Astrocyte of the cerebellum (primary cell): ENCODE measurements at regions not wholly inside any gene's neighbourhood (a gene's known extent, or its start where the extent isn't known, plus 50 kb on each side); places are given as distances from the start of the nearest gene placed in this dataset.
"Not testable (repeated sequence)": the region's sequence is repeated elsewhere in the genome, so short reads cannot be mapped to it uniquely, and the experiment has no call there.

Experiments used
- DNase-seq: peaks from one replicate; pipeline ENCODE4 v3.0.0-alpha.2; 2011; ENCODE audit warnings: low read depth
- H3K4me3 ChIP-seq: 2 replicates; pipeline ENCODE4 v1.5.1; 2011; ENCODE audit warnings: mild to moderate bottlenecking, low read depth, low read length, moderate library complexity
- in situ Hi-C: cut with HindIII; loops from 2 replicates; pipeline ENCODE4 v1.10.0; 2017; ENCODE audit warnings: low sequenced_read_pairs
- TF ChIP-seq, protein P1 (sequence below): IDR thresholded peaks from 2 replicates; pipeline ENCODE4 v1.5.1; 2012; ENCODE audit warnings: low read length, low read depth, moderate library complexity, mild to moderate bottlenecking; ENCODE audit errors: missing control alignments

DNA sequence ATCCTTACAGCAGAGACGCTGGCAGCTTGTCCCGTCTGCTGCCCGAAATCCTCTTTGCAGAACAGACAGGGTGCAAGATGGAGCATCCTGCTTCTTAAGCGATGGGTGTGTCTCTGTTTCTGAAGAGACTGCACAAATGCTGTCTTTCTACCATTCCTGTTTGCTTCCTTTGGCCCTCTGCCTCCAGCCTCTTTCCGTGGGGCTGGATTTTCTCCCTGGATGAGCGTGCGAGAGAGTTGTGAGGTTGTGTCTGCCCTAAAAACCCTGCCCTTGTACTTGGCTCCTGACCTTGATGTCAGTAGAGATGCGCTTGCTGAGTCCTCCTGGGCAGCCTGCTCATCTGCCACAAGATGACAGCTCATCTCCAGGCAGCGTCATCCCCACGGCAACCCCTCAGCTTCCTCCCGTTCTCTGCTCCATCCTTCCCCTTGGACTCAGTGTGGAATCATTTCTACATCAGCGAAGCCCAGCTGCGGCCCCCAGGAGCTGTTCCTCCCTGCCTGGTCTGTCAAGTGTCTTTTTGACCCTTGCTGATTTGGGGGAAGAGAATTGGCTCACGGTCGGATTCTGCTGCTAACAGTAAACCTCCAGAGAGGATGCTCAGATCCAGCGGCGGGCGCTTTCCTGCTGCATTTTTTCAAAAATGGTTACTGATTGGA is 246.2 kb downstream of the ASMT start:
- H3K4me3 ChIP-seq: no peak overlapping the region
- in situ Hi-C loops: no loop called here
- DNase-seq: no peak
- TF ChIP-seq, protein P1, sequence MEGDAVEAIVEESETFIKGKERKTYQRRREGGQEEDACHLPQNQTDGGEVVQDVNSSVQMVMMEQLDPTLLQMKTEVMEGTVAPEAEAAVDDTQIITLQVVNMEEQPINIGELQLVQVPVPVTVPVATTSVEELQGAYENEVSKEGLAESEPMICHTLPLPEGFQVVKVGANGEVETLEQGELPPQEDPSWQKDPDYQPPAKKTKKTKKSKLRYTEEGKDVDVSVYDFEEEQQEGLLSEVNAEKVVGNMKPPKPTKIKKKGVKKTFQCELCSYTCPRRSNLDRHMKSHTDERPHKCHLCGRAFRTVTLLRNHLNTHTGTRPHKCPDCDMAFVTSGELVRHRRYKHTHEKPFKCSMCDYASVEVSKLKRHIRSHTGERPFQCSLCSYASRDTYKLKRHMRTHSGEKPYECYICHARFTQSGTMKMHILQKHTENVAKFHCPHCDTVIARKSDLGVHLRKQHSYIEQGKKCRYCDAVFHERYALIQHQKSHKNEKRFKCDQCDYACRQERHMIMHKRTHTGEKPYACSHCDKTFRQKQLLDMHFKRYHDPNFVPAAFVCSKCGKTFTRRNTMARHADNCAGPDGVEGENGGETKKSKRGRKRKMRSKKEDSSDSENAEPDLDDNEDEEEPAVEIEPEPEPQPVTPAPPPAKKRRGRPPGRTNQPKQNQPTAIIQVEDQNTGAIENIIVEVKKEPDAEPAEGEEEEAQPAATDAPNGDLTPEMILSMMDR: no peak

DNA sequence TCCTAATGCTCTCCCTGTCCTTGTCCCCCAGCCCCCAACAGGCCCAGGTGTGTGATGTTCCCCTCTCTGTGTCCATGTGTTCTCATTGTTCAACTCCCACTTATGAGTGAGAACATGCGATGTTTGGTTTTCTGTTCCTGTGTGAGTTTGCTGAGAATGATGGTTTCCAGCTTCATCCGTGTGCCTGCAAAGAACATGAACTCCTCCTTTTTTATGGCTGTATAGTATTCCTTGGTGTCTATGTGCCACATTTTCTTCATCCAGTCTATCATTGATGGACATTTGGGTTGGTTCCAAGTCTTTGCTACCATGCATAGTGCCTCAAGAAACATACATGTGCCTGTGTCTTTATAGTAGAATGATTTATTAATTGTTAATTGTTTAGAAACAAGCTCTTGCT is 249.1 kb downstream of the ASMT start:
- H3K4me3 ChIP-seq, DNase-seq, in situ Hi-C loops: not testable (repeated sequence)

DNA sequence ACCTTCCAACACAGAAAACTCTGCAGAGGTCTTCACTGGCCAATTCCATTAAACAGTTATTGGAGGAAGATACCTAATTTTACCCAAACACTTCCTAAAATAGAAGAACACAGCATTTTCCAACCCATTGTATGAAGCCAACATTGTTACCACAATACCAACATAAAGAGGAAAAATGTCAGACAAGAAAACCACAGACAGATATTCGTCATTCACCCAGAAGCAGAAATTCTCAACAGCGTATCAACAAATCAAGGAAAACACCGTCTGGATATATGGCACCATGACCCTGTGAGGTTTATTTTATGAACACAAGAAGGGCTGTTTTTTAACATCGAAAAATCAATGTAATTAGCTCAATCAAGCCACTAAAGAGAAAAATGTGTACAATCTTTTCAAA is 255.6 kb downstream of the ASMT start:
- TF ChIP-seq, protein P1: no peak
- DNase-seq: no peak
- in situ Hi-C loops: no loop called here
- H3K4me3 ChIP-seq: no peak overlapping the region

DNA sequence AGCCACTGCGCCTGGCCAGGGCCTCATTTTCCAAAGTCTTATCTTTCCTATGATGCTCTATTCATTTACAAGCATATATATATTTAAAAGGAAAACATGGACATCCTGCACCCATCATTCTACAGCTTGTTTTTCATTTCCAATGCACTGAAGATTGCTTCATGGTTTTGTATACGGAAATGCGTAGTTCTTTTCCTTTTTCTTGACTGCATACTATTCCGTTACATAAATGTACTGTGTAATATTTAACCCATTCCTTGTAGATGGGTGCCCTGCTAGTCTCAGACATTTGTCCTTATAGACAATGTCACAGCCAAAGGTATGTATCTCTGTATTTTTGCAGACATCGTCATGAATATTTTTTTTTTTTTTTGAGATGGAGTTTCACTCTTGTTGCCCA is 257.0 kb downstream of the ASMT start:
- in situ Hi-C loops: no loop called here
- DNase-seq: no peak
- TF ChIP-seq, protein P1: no peak
- no peak overlapping the region for H3K4me3 ChIP-seq

DNA sequence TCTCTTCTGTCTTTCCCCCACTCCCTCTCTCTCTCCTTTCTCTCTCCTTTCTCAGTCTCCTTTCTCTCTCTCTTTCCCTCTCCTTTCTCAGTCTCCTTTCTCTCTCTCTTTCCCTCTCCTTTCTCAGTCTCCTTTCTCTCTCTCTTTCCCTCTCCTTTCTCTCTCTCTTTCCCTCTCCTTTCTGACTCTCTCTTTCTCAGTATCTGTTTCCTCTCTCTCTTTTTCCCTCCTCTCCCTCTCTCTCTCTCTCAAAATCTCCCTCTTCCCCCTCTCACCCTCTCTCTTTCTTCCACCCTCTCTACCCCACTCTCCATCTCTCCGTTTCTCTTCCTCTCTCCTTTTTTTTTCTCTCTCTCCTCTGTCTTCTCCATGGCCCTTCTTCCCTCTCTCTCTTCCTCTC is 258.8 kb downstream of the ASMT start:
- H3K4me3 ChIP-seq: no peak overlapping the region
- no peak for DNase-seq
- TF ChIP-seq, protein P1: no peak
- in situ Hi-C loops: no loop called here

DNA sequence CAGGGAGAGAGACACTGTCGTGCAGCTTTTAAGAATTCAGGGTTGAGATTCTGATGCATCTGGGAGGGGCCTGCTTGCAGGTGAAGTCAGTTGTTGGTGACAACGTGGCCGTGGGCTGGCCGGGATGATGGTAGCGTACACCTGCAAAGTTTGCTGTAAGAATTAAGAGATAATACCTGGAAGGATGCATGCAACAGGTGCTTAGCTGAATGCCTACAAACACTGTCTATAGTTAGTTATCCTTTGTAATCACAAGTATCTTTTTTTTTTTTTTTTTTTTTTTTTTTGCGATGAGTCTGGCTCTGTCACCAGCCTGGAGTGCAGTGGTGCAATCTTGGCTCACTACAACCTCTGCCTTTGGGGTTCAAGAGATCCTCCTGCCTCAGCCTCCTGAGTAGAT is 259.6 kb downstream of the ASMT start:
- TF ChIP-seq, protein P1: no peak
- in situ Hi-C loops: no loop called here
- no peak for DNase-seq
- no peak overlapping the region for H3K4me3 ChIP-seq

DNA sequence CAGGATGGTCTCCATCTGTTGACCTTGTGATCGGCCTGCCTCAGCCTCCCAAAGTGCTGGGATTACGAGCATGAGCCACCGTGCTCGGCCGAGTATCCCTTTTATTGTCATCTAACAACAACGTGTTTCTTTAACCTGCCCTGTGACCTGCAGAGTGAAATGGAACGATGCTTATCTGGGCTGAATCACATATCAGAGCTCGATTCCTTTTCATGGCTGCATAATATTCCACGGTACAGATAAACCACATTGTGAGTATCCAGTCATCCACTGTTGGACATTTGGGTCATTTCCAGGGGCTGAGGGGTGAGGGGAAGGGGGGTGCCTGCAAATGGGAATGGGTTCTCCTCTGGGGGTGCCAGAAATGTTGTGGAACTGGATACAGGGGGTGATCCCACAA is 260.0 kb downstream of the ASMT start:
- TF ChIP-seq, protein P1: no peak
- H3K4me3 ChIP-seq: no peak overlapping the region
- DNase-seq: no peak
- in situ Hi-C loops: no loop called here
